ENCODE measurements at regions not wholly inside any gene's neighbourhood (a gene's known extent, or its start where the extent isn't known, plus 50 kb on each side); places are given as distances from the start of the nearest gene placed in this dataset.

DNA sequence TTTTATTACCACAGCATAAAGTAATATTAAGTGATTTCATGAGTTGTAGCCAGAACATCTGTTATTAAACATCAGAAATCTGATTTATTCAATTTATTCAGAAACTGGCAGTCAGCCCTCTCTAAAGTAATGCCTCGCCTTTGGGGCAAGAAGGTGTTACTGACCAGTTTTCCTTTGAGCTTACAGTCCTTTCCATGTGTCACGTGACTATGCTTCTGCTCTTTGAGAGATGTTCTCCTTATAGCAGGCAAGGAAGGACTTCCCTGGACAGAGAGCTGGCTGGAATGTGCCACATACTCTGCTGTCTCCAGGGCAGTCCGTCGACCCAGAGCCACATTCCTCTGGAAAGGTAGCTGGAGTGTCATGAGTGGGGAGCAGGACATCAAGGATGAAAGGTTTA, 119.7 kb downstream of the RDH14 start:
- H3K4me2 ChIP-seq (replicated peaks; ENCODE audit: low read depth, low read length, poor library complexity, severe bottlenecking) = no peak overlapping the region
- Mint-ChIP-seq H3K4me3 (no peak overlapping the region), H3K27ac (no peak overlapping the region), H3K9me3 (ENCODE audit: insufficient read depth) (no peaks in the 10 kb centered on the region), H3K27me3 (peaks cover 29% of the 10 kb centered on the region), H3K4me1 (no peaks in the 10 kb centered on the region)
- WGBS (ENCODE audit: insufficient coverage) = 83% methylated on average over 2 of the region's 4 CpGs
- H3K27me3 ChIP-seq (replicated peaks in 1 of 4; ENCODE audit: control extremely low read depth in 1 of 4, control insufficient read depth in 3 of 4, insufficient read depth in 4 of 4, low read length in 3 of 4) = peaks cover 0 to 9% (median 0%) of the 10 kb centered on the region in 4 experiments
- no peak for DNase-seq
- no peaks in the 10 kb centered on the region for H3K4me1 ChIP-seq (ENCODE audit: control insufficient read depth in 2 of 2, insufficient read depth in 2 of 2, low read length in 2 of 2)
- no peaks in the 10 kb centered on the region for H3K79me2 ChIP-seq (ENCODE audit: control insufficient read depth, insufficient read depth, low read length)
- ChIA-PET POLR2A (no interaction called here), CTCF (interaction anchor here (0.7 kb wide), 1 partner anchor 9 kb away, joined by 3 read pairs; no protein-coding TSS in a partner anchor)
- intact Hi-C loops (cut with micrococcal nuclease) = no loop called here
- no peak overlapping the region for H3K9ac ChIP-seq (ENCODE audit: low read length)
- H3K4me3 ChIP-seq (ENCODE audit: control extremely low read depth in 1 of 5, extremely low read depth in 1 of 5, insufficient read depth in 1 of 5, low read depth in 2 of 5, low read length in 4 of 5) = no peak overlapping the region
- TF ChIP-seq, protein P1, sequence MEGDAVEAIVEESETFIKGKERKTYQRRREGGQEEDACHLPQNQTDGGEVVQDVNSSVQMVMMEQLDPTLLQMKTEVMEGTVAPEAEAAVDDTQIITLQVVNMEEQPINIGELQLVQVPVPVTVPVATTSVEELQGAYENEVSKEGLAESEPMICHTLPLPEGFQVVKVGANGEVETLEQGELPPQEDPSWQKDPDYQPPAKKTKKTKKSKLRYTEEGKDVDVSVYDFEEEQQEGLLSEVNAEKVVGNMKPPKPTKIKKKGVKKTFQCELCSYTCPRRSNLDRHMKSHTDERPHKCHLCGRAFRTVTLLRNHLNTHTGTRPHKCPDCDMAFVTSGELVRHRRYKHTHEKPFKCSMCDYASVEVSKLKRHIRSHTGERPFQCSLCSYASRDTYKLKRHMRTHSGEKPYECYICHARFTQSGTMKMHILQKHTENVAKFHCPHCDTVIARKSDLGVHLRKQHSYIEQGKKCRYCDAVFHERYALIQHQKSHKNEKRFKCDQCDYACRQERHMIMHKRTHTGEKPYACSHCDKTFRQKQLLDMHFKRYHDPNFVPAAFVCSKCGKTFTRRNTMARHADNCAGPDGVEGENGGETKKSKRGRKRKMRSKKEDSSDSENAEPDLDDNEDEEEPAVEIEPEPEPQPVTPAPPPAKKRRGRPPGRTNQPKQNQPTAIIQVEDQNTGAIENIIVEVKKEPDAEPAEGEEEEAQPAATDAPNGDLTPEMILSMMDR (IDR thresholded peaks at IDR 0.05) = no peak
- TF ChIP-seq EZH2 (IDR thresholded peaks at IDR 0.05; ENCODE audit: borderline replicate concordance, insufficient read depth, low read depth, low read length, poor library complexity, severe bottlenecking) = no peak
- no peaks in the 10 kb centered on the region for H4K20me1 ChIP-seq (ENCODE audit: control insufficient read depth, insufficient read depth, low read length, poor library complexity, severe bottlenecking)
- no peak for ATAC-seq (ENCODE audit: low read depth)
- H3K36me3 ChIP-seq (replicated peaks in 1 of 2; ENCODE audit: control extremely low read depth in 1 of 2, control insufficient read depth in 1 of 2, extremely low read depth in 1 of 2, insufficient read depth in 2 of 2, low read length in 1 of 2) = no peaks in the 10 kb centered on the region
- no peak overlapping the region for H3K27ac ChIP-seq (ENCODE audit: low read length in 2 of 2)
- peaks cover 0 to 2% (median 0%) of the 10 kb centered on the region in 3 donors for H3K9me3 ChIP-seq (ENCODE audit: control extremely low read depth in 1 of 3, control insufficient read depth in 2 of 3, insufficient read depth in 1 of 3, low read length in 2 of 3)
- no peak overlapping the region for H2AFZ ChIP-seq (ENCODE audit: insufficient read depth, low read depth, low read length, poor library complexity, severe bottlenecking)

DNA sequence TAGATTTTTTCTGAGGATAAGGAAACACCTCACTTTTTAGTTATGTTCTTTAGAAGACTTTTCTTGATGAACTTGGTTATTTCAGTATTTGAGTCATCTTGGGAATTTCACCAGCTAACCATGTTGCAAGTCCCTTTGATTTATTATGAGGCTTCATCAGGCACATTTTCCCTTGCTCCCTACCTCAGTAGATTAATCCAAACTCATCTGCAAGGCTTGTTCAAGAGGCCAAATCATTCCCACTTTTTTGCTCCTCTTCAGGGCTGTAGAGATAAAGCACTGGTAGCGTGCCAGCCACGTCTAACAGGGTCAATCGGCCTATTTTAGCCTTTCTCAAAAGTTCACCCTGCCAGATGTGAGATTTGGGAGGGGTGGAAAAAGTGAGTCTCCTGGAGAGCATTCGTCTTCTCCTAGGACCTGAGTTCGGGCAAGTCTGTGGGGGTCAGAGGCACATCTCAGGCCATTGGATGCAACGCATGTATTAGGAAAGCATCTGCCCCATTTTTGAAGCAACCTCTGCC, 120.3 kb downstream of the RDH14 start:
- WGBS (ENCODE audit: insufficient coverage) = 100% methylated on average over 3 of the region's 6 CpGs

More for the DNA sequence above, 120.3 kb downstream of the RDH14 start:
- no peaks in the 10 kb centered on the region for H4K20me1 ChIP-seq (ENCODE audit: control insufficient read depth, insufficient read depth, low read length, poor library complexity, severe bottlenecking)
- H3K4me1 ChIP-seq (ENCODE audit: control insufficient read depth in 2 of 2, insufficient read depth in 2 of 2, low read length in 2 of 2) = no peaks in the 10 kb centered on the region
- TF ChIP-seq EZH2 (IDR thresholded peaks at IDR 0.05; ENCODE audit: borderline replicate concordance, insufficient read depth, low read depth, low read length, poor library complexity, severe bottlenecking) = no peak
- TF ChIP-seq, protein P1 (IDR thresholded peaks at IDR 0.05) = no peak
- H3K36me3 ChIP-seq (replicated peaks in 1 of 2; ENCODE audit: control extremely low read depth in 1 of 2, control insufficient read depth in 1 of 2, extremely low read depth in 1 of 2, insufficient read depth in 2 of 2, low read length in 1 of 2) = no peaks in the 10 kb centered on the region
- H3K27me3 Mint-ChIP-seq = peaks cover 29% of the 10 kb centered on the region
- no peak overlapping the region for H3K9ac ChIP-seq (ENCODE audit: low read length)
- ChIA-PET POLR2A (no interaction called here), CTCF (no interaction called here)
- H3K27ac Mint-ChIP-seq = no peak overlapping the region
- H3K4me2 ChIP-seq (replicated peaks; ENCODE audit: low read depth, low read length, poor library complexity, severe bottlenecking) = no peak overlapping the region
- H2AFZ ChIP-seq (ENCODE audit: insufficient read depth, low read depth, low read length, poor library complexity, severe bottlenecking) = no peak overlapping the region
- H3K4me3 ChIP-seq (ENCODE audit: control extremely low read depth in 1 of 5, extremely low read depth in 1 of 5, insufficient read depth in 1 of 5, low read depth in 2 of 5, low read length in 4 of 5) = no peak overlapping the region
- peaks cover 0 to 9% (median 0%) of the 10 kb centered on the region in 4 experiments for H3K27me3 ChIP-seq (replicated peaks in 1 of 4; ENCODE audit: control extremely low read depth in 1 of 4, control insufficient read depth in 3 of 4, insufficient read depth in 4 of 4, low read length in 3 of 4)
- intact Hi-C loops (cut with micrococcal nuclease) = no loop called here
- H3K9me3 Mint-ChIP-seq (ENCODE audit: insufficient read depth) = no peaks in the 10 kb centered on the region
- H3K4me1 Mint-ChIP-seq = no peaks in the 10 kb centered on the region
- peaks cover 0 to 2% (median 0%) of the 10 kb centered on the region in 3 donors for H3K9me3 ChIP-seq (ENCODE audit: control extremely low read depth in 1 of 3, control insufficient read depth in 2 of 3, insufficient read depth in 1 of 3, low read length in 2 of 3)
- DNase-seq (no peak), ATAC-seq (ENCODE audit: low read depth) (no peak)
- H3K4me3 Mint-ChIP-seq = no peak overlapping the region
- H3K27ac ChIP-seq (ENCODE audit: low read length in 2 of 2) = no peak overlapping the region
- no peaks in the 10 kb centered on the region for H3K79me2 ChIP-seq (ENCODE audit: control insufficient read depth, insufficient read depth, low read length)

Measured in B cell (primary cell).